Hepatocyte (in vitro differentiated cells): ENCODE measurements at regions not wholly inside any gene's neighbourhood (a gene's known extent, or its start where the extent isn't known, plus 50 kb on each side); places are given as distances from the start of the nearest gene placed in this dataset.
"Not testable (repeated sequence)": the region's sequence is repeated elsewhere in the genome, so short reads cannot be mapped to it uniquely, and the experiment has no call there.

Experiments
- EZH2 ChIP-seq: fragments of 200-600 bp; sonication (generic); IDR thresholded peaks from 2 replicates; pipeline ENCODE4 v1.6.1; 2016; ENCODE audit warnings: antibody characterized with exemption, mild to moderate bottlenecking, borderline replicate concordance
- EZH2phosphoT487 ChIP-seq: fragments of 200-600 bp; sonication (generic); IDR thresholded peaks from one replicate; pipeline ENCODE4 v1.6.1; 2018; ENCODE audit warnings: antibody characterized with exemption, mild to moderate bottlenecking, low read depth, moderate library complexity; ENCODE audit not compliant: unreplicated experiment, severe bottlenecking
- TF ChIP-seq, protein P1 (sequence below): fragments of 200-600 bp; sonication (generic); IDR thresholded peaks from 2 replicates; pipeline ENCODE4 v1.5.1; 2016; ENCODE audit warnings: antibody characterized with exemption, mild to moderate bottlenecking; ENCODE audit not compliant: poor library complexity

DNA sequence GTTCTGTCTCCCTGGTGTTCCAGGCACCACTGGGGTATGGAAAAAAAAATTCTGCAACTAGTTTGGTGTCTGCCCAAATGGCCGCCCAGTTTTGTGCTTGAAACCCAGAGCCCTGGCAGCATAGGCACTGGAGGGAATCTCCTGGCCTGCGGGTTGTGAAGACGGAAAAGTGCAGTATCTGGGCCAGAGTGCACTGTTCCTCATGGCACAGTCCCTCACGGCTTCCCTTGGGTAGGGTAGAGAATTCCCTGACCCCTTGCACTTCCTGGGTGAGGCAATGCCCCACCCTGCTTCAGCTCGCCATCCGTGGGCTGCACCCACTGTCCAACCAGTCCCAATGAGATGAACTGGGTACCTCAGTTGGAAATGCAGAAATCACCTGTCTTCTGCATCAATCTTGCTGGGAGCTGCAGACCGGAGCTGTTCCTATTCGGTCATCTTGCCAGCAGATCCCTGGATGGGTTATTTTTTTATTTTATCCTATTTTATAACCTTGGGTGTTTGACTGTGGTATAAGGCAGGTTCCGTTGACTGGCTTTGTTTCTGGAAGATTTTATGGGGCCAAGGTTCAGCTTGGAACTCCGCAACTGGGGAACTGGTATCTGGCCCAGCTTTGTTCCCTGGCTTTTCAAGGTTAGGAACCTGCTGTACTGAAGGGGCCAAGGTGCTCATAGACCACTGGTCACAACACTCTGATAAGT lies 59.5 kb upstream of the IRAK1BP1 start:
- TF ChIP-seq, protein P1, sequence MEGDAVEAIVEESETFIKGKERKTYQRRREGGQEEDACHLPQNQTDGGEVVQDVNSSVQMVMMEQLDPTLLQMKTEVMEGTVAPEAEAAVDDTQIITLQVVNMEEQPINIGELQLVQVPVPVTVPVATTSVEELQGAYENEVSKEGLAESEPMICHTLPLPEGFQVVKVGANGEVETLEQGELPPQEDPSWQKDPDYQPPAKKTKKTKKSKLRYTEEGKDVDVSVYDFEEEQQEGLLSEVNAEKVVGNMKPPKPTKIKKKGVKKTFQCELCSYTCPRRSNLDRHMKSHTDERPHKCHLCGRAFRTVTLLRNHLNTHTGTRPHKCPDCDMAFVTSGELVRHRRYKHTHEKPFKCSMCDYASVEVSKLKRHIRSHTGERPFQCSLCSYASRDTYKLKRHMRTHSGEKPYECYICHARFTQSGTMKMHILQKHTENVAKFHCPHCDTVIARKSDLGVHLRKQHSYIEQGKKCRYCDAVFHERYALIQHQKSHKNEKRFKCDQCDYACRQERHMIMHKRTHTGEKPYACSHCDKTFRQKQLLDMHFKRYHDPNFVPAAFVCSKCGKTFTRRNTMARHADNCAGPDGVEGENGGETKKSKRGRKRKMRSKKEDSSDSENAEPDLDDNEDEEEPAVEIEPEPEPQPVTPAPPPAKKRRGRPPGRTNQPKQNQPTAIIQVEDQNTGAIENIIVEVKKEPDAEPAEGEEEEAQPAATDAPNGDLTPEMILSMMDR: not testable (repeated sequence)
- not testable (repeated sequence) for TF ChIP-seq EZH2phosphoT487, EZH2
